A673 (cell line): ENCODE measurements at regions not wholly inside any gene's neighbourhood (a gene's known extent, or its start where the extent isn't known, plus 50 kb on each side); places are given as distances from the start of the nearest gene placed in this dataset.

Experiments used
- BruUV-seq: library from RNA; stranded (reverse); fragments of 400-500 nt; replicated peaks from 2 replicates; lab custom pipeline; 2021; lab: Mats Ljungman, UMichigan
- CTCF ChIA-PET: fragments of 300-600 bp; sonication (Branson Sonifier 250); formaldehyde crosslinking; loops from one replicate; lab custom pipeline; 2022; ENCODE audit warnings: antibody characterized with exemption; lab: Charles Lee
- POLR2A ChIA-PET: fragments of 300-600 bp; sonication (Branson Sonifier 250); formaldehyde crosslinking; loops from one replicate; lab custom pipeline; 2022; ENCODE audit warnings: antibody characterized with exemption; ENCODE audit not compliant: low non-redundant PET; lab: Charles Lee
- DNase-seq: peaks from one replicate; pipeline ENCODE4 v3.0.0-alpha.2; 2015; ENCODE audit warnings: low spot score
- H3K27ac ChIP-seq: fragments of 200-600 bp; sonication (generic); 2 replicates; pipeline ENCODE4 v1.5.1; 2016; ENCODE audit warnings: mixed run types, low read depth, mild to moderate bottlenecking, mixed read lengths, antibody characterized with exemption, low read length; ENCODE audit not compliant: poor library complexity, severe bottlenecking
- H3K27me3 ChIP-seq: fragments of 200-600 bp; sonication (generic); replicated peaks from 2 replicates; pipeline ENCODE4 v1.6.1; 2017; ENCODE audit warnings: mixed run types, low read depth, mild to moderate bottlenecking, mixed read lengths, antibody characterized with exemption, low read length; ENCODE audit not compliant: insufficient read depth, poor library complexity
- H3K36me3 ChIP-seq: fragments of 200-600 bp; sonication (generic); 2 replicates; pipeline ENCODE4 v1.6.1; 2016; ENCODE audit warnings: mixed run types, mild to moderate bottlenecking, mixed read lengths, antibody characterized with exemption, low read length; ENCODE audit not compliant: insufficient read depth, poor library complexity, severe bottlenecking
- H3K4me1 ChIP-seq: fragments of 200-600 bp; sonication (generic); 2 replicates; pipeline ENCODE4 v1.6.1; 2017; ENCODE audit warnings: mixed run types, mild to moderate bottlenecking, mixed read lengths, antibody characterized with exemption, low read length; ENCODE audit not compliant: insufficient read depth, poor library complexity, severe bottlenecking
- H3K4me3 ChIP-seq: fragments of 200-600 bp; sonication (generic); 2 replicates; pipeline ENCODE4 v1.5.1; 2016; ENCODE audit warnings: low read depth, mixed run types, mild to moderate bottlenecking, mixed read lengths, low read length; ENCODE audit not compliant: poor library complexity, severe bottlenecking
- H3K9me3 ChIP-seq: fragments of 200-600 bp; sonication (generic); 2 replicates; pipeline ENCODE4 v1.6.1; 2016; ENCODE audit warnings: mixed run types, low read depth, mild to moderate bottlenecking, mixed read lengths, antibody characterized with exemption, low read length; ENCODE audit not compliant: poor library complexity, severe bottlenecking
- CTCF ChIP-seq: fragments of 300-800, 200-600 bp; sonication (generic); conservative IDR thresholded peaks from 2 replicates; pipeline ENCODE4 v1.5.1; 2017; ENCODE audit warnings: low read depth, mild to moderate bottlenecking, antibody characterized with exemption, low read length, moderate library complexity, mixed read lengths
- EZH2 ChIP-seq: fragments of 200-600 bp; sonication (generic); IDR thresholded peaks from 2 replicates; pipeline ENCODE4 v1.6.1; 2017; ENCODE audit warnings: borderline replicate concordance, low read depth, mild to moderate bottlenecking, mixed read lengths, antibody characterized with exemption, low read length; ENCODE audit not compliant: poor library complexity, severe bottlenecking
- intact Hi-C: fragments of 100-400 bp; cut with micrococcal nuclease; formaldehyde crosslinking; loops from one replicate; pipeline ENCODE4 v1.10.0; 2022; ENCODE audit not compliant: unreplicated experiment

- intact Hi-C loops, result no loop called here
- TF ChIP-seq EZH2 (no peak), CTCF (no peak)
- ChIA-PET POLR2A (no interaction called here), CTCF (no interaction called here)
- no peaks in the 10 kb centered on the region for H3K36me3 ChIP-seq
- BruUV-seq, result no TSS peak
- no peak overlapping the region for H3K27ac ChIP-seq
- no peaks in the 10 kb centered on the region for H3K4me1 ChIP-seq
- DNase-seq, result no peak
- H3K4me3 ChIP-seq, result no peak overlapping the region
- H3K27me3 ChIP-seq, result no peaks in the 10 kb centered on the region
- H3K9me3 ChIP-seq, result no peaks in the 10 kb centered on the region
Observed at GRCh38 chr13:34028496-34029442, 210.8 kb downstream of the RFC3 start.

- BruUV-seq, result no TSS peak
- no peaks in the 10 kb centered on the region for H3K36me3 ChIP-seq
- DNase-seq, result no peak
- no peak overlapping the region for H3K4me3 ChIP-seq
- ChIA-PET CTCF (no interaction called here), POLR2A (no interaction called here)
- H3K9me3 ChIP-seq, result no peaks in the 10 kb centered on the region
- intact Hi-C loops, result no loop called here
- no peaks in the 10 kb centered on the region for H3K27me3 ChIP-seq
- no peaks in the 10 kb centered on the region for H3K4me1 ChIP-seq
- TF ChIP-seq CTCF (no peak), EZH2 (no peak)
- H3K27ac ChIP-seq, result no peak overlapping the region
Observed at GRCh38 chr13:34030782-34031181, 212.8 kb downstream of the RFC3 start.

- POLR2A ChIA-PET, result no interaction called here
- intact Hi-C loops, result no loop called here
- no peaks in the 10 kb centered on the region for H3K9me3 ChIP-seq
Observed at GRCh38 chr13:34031610-34032009, 213.7 kb downstream of the RFC3 start.

More at GRCh38 chr13:34031610-34032009, 213.7 kb downstream of the RFC3 start:
- no peaks in the 10 kb centered on the region for H3K27me3 ChIP-seq
- H3K27ac ChIP-seq, result no peak overlapping the region
- no peak overlapping the region for H3K4me3 ChIP-seq
- no peak for TF ChIP-seq CTCF
- no peak for TF ChIP-seq EZH2
- H3K4me1 ChIP-seq, result no peaks in the 10 kb centered on the region
- H3K36me3 ChIP-seq, result no peaks in the 10 kb centered on the region
- no TSS peak for BruUV-seq
- CTCF ChIA-PET, result no interaction called here
- no peak for DNase-seq
